K562 (cell line): ENCODE measurements at regions not wholly inside any gene's neighbourhood (a gene's known extent, or its start where the extent isn't known, plus 50 kb on each side); places are given as distances from the start of the nearest gene placed in this dataset.

Experiments
- ATAC-seq: fragments of 200-7000 bp; cut with Tn5 transposase; 3 replicates; pipeline ENCODE4 v1.9.1; 2020; ENCODE audit warnings: moderate library complexity
- BruUV-seq: library from RNA; stranded (reverse); fragments of 400-500 nt; replicated peaks from 2 replicates; lab custom pipeline; 2021; lab: Mats Ljungman, UMichigan
- CTCF ChIA-PET: fragments of 300-600 bp; formaldehyde crosslinking; extraction: SDS; loops from one replicate; lab custom pipeline; 2021; ENCODE audit warnings: low intra/inter-chr PET ratio; lab: Yijun Ruan, JAX
- POLR2A ChIA-PET: fragments of 300-600, 350-650 bp; sonication (Branson Sonifier 250); formaldehyde crosslinking; extraction: SDS; loops from one replicate; lab custom pipeline; 2021; ENCODE audit warnings: antibody characterized with exemption, inconsistent platforms; lab: Yijun Ruan, JAX
- DNase-seq, 4 experiments: peaks; one replicate each; pipeline versions ENCODE4 v3.0.0 to v3.0.0-alpha.2; 2011 to 2018; ENCODE audit warnings: low spot score in 3 of 4, mixed read lengths in 3 of 4; ENCODE audit errors: extremely low read depth in 1 of 4
- FAIRE-seq: peaks from 2 replicates; lab custom pipeline; 2011; peaks lifted over from hg19 to GRCh38; lab: Jason Lieb, UNC
- H2AFZ ChIP-seq: 2 replicates; pipeline ENCODE4 v1.6.0; 2011; ENCODE audit warnings: low read depth, low read length, control low read depth, inconsistent platforms
- H3K27ac ChIP-seq: fragments of 200-600 bp; 3 replicates; pipeline ENCODE4 v1.8.0; 2011; ENCODE audit warnings: low read depth, mild to moderate bottlenecking, control low read depth, inconsistent platforms, low read length, moderate library complexity, mixed read lengths; ENCODE audit errors: extremely low read depth
- H3K27me3 ChIP-seq, 2 experiments: fragments of 300-600 bp in 1 of 2; 2 replicates in 1 of 2; 3 replicates in 1 of 2; pipeline versions ENCODE4 v1.6.0 to v1.8.0; 2011; ENCODE audit warnings: inconsistent platforms in 2 of 2, low read length in 2 of 2, mild to moderate bottlenecking in 1 of 2, mixed read lengths in 1 of 2, moderate library complexity in 1 of 2; ENCODE audit not compliant: control insufficient read depth in 2 of 2, insufficient read depth in 2 of 2
- H3K36me3 ChIP-seq: fragments of 300-600 bp; 3 replicates; pipeline ENCODE4 v1.8.0; 2011; ENCODE audit warnings: mild to moderate bottlenecking, low read length, inconsistent platforms; ENCODE audit not compliant: control insufficient read depth, insufficient read depth
- H3K4me1 ChIP-seq, 2 experiments: fragments of 200-600 bp in 1 of 2; replicated peaks in 1 of 2; 2 replicates in 1 of 2; 3 replicates in 1 of 2; pipeline versions ENCODE4 v1.5.1 to v1.8.0; 2011; ENCODE audit warnings: inconsistent platforms in 2 of 2, low read length in 2 of 2, mild to moderate bottlenecking in 1 of 2, mixed read lengths in 1 of 2, moderate library complexity in 1 of 2; ENCODE audit not compliant: control insufficient read depth in 2 of 2, insufficient read depth in 2 of 2
- H3K4me2 ChIP-seq: 2 replicates; pipeline ENCODE4 v1.6.1; 2011; ENCODE audit warnings: low read length, control low read depth, inconsistent platforms, mixed read lengths; ENCODE audit not compliant: insufficient read depth
- H3K4me3 ChIP-seq: fragments of 200-600 bp; sonication (generic), shearing (Covaris generic); 2 replicates; pipeline ENCODE4 v1.5.1; 2016; ENCODE audit warnings: control low read depth, inconsistent platforms
- H3K79me2 ChIP-seq: fragments of 200-600 bp; 3 replicates; pipeline ENCODE4 v1.8.0; 2011; ENCODE audit warnings: low read length, inconsistent platforms; ENCODE audit not compliant: control insufficient read depth, insufficient read depth
- H3K9ac ChIP-seq, 2 experiments: 2 replicates each; pipeline versions ENCODE4 v1.6.0 to v1.6.1; 2011; ENCODE audit warnings: low read depth in 2 of 2, low read length in 2 of 2, control low read depth in 1 of 2, inconsistent platforms in 1 of 2, mild to moderate bottlenecking in 1 of 2, mixed read lengths in 1 of 2; ENCODE audit not compliant: insufficient read depth in 1 of 2
- H3K9me1 ChIP-seq: one replicate; pipeline ENCODE4 v1.6.0; 2011; ENCODE audit warnings: inconsistent platforms, mild to moderate bottlenecking, low read length, moderate library complexity; ENCODE audit not compliant: control insufficient read depth, insufficient read depth
- H3K9me3 ChIP-seq: replicated peaks from 2 replicates; pipeline ENCODE4 v1.5.1; 2011; ENCODE audit warnings: low read depth, low read length, inconsistent platforms; ENCODE audit not compliant: control insufficient read depth, insufficient read depth
- H4K20me1 ChIP-seq: replicated peaks from 2 replicates; pipeline ENCODE4 v1.6.1; 2011; ENCODE audit warnings: low read length, inconsistent platforms, mixed read lengths; ENCODE audit not compliant: control insufficient read depth, insufficient read depth
- FOXP4 ChIP-seq: sonication (generic); formaldehyde crosslinking; IDR thresholded peaks from 2 replicates; pipeline ENCODE4 v1.8.0; 2022; ENCODE audit warnings: mild to moderate bottlenecking, missing genetic modification reagents, borderline replicate concordance
- HES1 ChIP-seq: fragments of 450-650 bp; IDR thresholded peaks from 2 replicates; pipeline ENCODE4 v1.6.1; 2016; ENCODE audit warnings: low read depth, mild to moderate bottlenecking, moderate library complexity
- HIVEP1 ChIP-seq: fragments of 250-450 bp; sonication (Bioruptor Pico); IDR thresholded peaks from 2 replicates; pipeline ENCODE4 v1.4.0; 2020; ENCODE audit warnings: mild to moderate bottlenecking
- MAFG ChIP-seq: fragments of 450-650 bp; conservative IDR thresholded peaks from 2 replicates; pipeline ENCODE4 v1.6.1; 2016; ENCODE audit warnings: missing genetic modification characterization, missing compliant biosample characterization
- MNT ChIP-seq, 2 experiments: fragments of 450-650 bp; conservative IDR thresholded peaks; 2 replicates each; pipeline ENCODE4 v1.6.1; 2017; ENCODE audit warnings: mild to moderate bottlenecking in 2 of 2, moderate library complexity in 2 of 2
- NR2C1 ChIP-seq, 2 experiments: fragments of 450-650 bp; IDR thresholded peaks; 2 replicates each; pipeline ENCODE4 v1.6.1; 2017; ENCODE audit warnings: mild to moderate bottlenecking in 2 of 2, antibody characterized with exemption in 1 of 2, inconsistent platforms in 1 of 2, missing compliant biosample characterization in 1 of 2, missing genetic modification characterization in 1 of 2
- RAD21 ChIP-seq, 2 experiments: fragments of 250-450 bp in 1 of 2; fragments of 450-650 bp in 1 of 2; sonication (Bioruptor Pico) in 1 of 2; formaldehyde crosslinking in 1 of 2; IDR thresholded peaks in 1 of 2; conservative IDR thresholded peaks in 1 of 2; 2 replicates each; pipeline versions ENCODE4 v1.4.0 to v1.8.0; 2020 to 2022; ENCODE audit warnings: mild to moderate bottlenecking in 2 of 2, moderate library complexity in 1 of 2
- RNF219 ChIP-seq: fragments of 250-450 bp; sonication (Bioruptor Pico); IDR thresholded peaks from 2 replicates; pipeline ENCODE4 v1.5.0; 2022; ENCODE audit warnings: mild to moderate bottlenecking
- SRSF7 ChIP-seq: fragments of 200-400 bp; formaldehyde crosslinking; optimal IDR thresholded peaks from 2 replicates; pipeline ENCODE3; 2017; ENCODE audit warnings: mild to moderate bottlenecking, low read depth, low read length
- ZBTB2 ChIP-seq: fragments of 450-650 bp; IDR thresholded peaks from 2 replicates; pipeline ENCODE4 v1.6.1; 2016; ENCODE audit warnings: antibody characterized with exemption
- ZNF175 ChIP-seq: fragments of 200-800 bp; sonication (Bioruptor generic); IDR thresholded peaks from 2 replicates; pipeline ENCODE4 v1.6.1; 2016; ENCODE audit warnings: low read depth, mild to moderate bottlenecking, missing genetic modification characterization, missing compliant biosample characterization
- ZNF41 ChIP-seq: fragments of 250-450 bp; sonication (Bioruptor Pico); conservative IDR thresholded peaks from 2 replicates; pipeline ENCODE4 v1.4.0; 2020; ENCODE audit warnings: mild to moderate bottlenecking
- WGBS: fragments of 100-300 bp; shearing (Covaris generic); methylation state at CpG from one replicate; pipeline ENCODE4 v1.1.6; 2016; ENCODE audit warnings: low coverage, mixed read lengths; ENCODE audit not compliant: insufficient coverage; ENCODE audit errors: missing lambda C conversion rate; 5-methylcytosine and 5-hydroxymethylcytosine counted together
- in situ Hi-C: fragments of 300-500 bp; cut with MboI; formaldehyde crosslinking; loops from 4 replicates; pipeline ENCODE4 v1.15.0; 2018; ENCODE audit warnings: inconsistent platforms, mixed read lengths
- intact Hi-C: fragments of 100-400 bp; cut with micrococcal nuclease; formaldehyde crosslinking; loops from 2 replicates; pipeline ENCODE4 v1.14.2; 2022

GRCh38 chr1:55416164-55416842, 201.1 kb upstream of the USP24 start:
- WGBS = 8% methylated on average over 2 of the region's 2 CpGs
- POLR2A ChIA-PET = no interaction called here
- Histone ChIP-seq H2AFZ (no peak overlapping the region), H3K27ac (no peak overlapping the region), H3K4me3 (no peak overlapping the region), H3K79me2 (no peaks in the 10 kb centered on the region), H3K36me3 (no peaks in the 10 kb centered on the region), H3K27me3 (no peaks in the 10 kb centered on the region; a peak in 2 of 5 replicates), H4K20me1 (no peaks in the 10 kb centered on the region), H3K9me3 (no peaks in the 10 kb centered on the region), H3K4me2 (no peak overlapping the region), H3K9me1 (no peaks in the 10 kb centered on the region), H3K4me1 (no peaks in the 10 kb centered on the region), H3K9ac (no peak overlapping the region)
- intact Hi-C loops = no loop called here
- no peak for DNase-seq
- CTCF ChIA-PET = no interaction called here
- in situ Hi-C loops = no loop called here
- no TSS peak for BruUV-seq
- no peak for FAIRE-seq
- no peak for ATAC-seq
- TF ChIP-seq HIVEP1 (no peak), MAFG (tag) (no peak), NR2C1 (IDR thresholded peaks at IDR 0.05) (no peak), NR2C1 (tag; IDR thresholded peaks at IDR 0.05) (no peak), ZNF41 (CRISPR knock-in tag) (no peak), FOXP4 (CRISPR knock-in tag) (no peak), HES1 (no peak), SRSF7 (no peak), ZNF175 (CRISPR knock-in tag) (no peak), MNT (conservative IDR thresholded peaks at IDR 0.05) (no peak), RNF219 (CRISPR knock-in tag) (no peak), RAD21 (CRISPR knock-in tag; conservative IDR thresholded peaks at IDR 0.05 in 1 of 2, IDR thresholded peaks at IDR 0.05 in 1 of 2) (no peak), ZBTB2 (no peak)
